ENCODE measurements at regions not wholly inside any gene's neighbourhood (a gene's known extent, or its start where the extent isn't known, plus 50 kb on each side); places are given as distances from the start of the nearest gene placed in this dataset.

GRCh38 chr3:139202226-139202958 is 141.4 kb upstream of the MRPS22 start:
- Histone ChIP-seq H3K4me2 (ENCODE audit: low read length) (peak overlapping the region; percentile 54), H3F3A (ENCODE audit: low read length, unreplicated experiment) (no peaks in the 10 kb centered on the region), H3K79me2 (ENCODE audit: low read length) (no peaks in the 10 kb centered on the region), H3K4me1 (ENCODE audit: insufficient read depth, low read length) (no peaks in the 10 kb centered on the region), H2AFZ (ENCODE audit: low read length) (peak overlapping the region; percentile 55), H3K9me3 (ENCODE audit: low read length) (no peaks in the 10 kb centered on the region), H3K36me3 (ENCODE audit: low read depth, low read length) (no peaks in the 10 kb centered on the region), H3K9me2 (replicated peaks; ENCODE audit: low read length) (no peaks in the 10 kb centered on the region), H3K27me3 (ENCODE audit: low read length) (no peaks in the 10 kb centered on the region), H3K4me3 (ENCODE audit: low read length) (no peak overlapping the region), H3K27ac (ENCODE audit: low read length) (no peak overlapping the region), H4K20me1 (ENCODE audit: low read length) (no peaks in the 10 kb centered on the region), H3K9ac (ENCODE audit: low read length) (no peak overlapping the region)
- DNase-seq, result peak; percentile 66
- TF ChIP-seq CTCF (conservative IDR thresholded peaks at IDR 0.05; ENCODE audit: low read depth, low read length) (peak; percentile 57), EZH2phosphoT487 (IDR thresholded peaks at IDR 0.05; ENCODE audit: borderline replicate concordance, low read length) (no peak)
- ATAC-seq, result peak; percentile 87
- ChIA-PET POLR2A (ENCODE audit: unreplicated experiment) (no interaction called here), CTCF (no interaction called here)
- intact Hi-C loops (cut with micrococcal nuclease), result loop anchor here (2.0 kb wide), 1 partner anchor 92 kb away; no protein-coding TSS in a partner anchor
- BruUV-seq (replicated peaks), result no TSS peak

GRCh38 chr3:139202959-139203349 is 140.9 kb upstream of the MRPS22 start:
- ATAC-seq (no peak), DNase-seq (no peak)
- Histone ChIP-seq H3K9me2 (replicated peaks; ENCODE audit: low read length) (no peaks in the 10 kb centered on the region), H3K9ac (ENCODE audit: low read length) (no peak overlapping the region), H3K4me3 (ENCODE audit: low read length) (no peak overlapping the region), H3K27me3 (ENCODE audit: low read length) (no peaks in the 10 kb centered on the region), H2AFZ (ENCODE audit: low read length) (no peak overlapping the region), H3K27ac (ENCODE audit: low read length) (no peak overlapping the region), H4K20me1 (ENCODE audit: low read length) (no peaks in the 10 kb centered on the region), H3F3A (ENCODE audit: low read length, unreplicated experiment) (no peaks in the 10 kb centered on the region), H3K9me3 (ENCODE audit: low read length) (no peaks in the 10 kb centered on the region), H3K4me1 (ENCODE audit: insufficient read depth, low read length) (no peaks in the 10 kb centered on the region), H3K4me2 (ENCODE audit: low read length) (no peak overlapping the region), H3K79me2 (ENCODE audit: low read length) (no peaks in the 10 kb centered on the region), H3K36me3 (ENCODE audit: low read depth, low read length) (no peaks in the 10 kb centered on the region)
- intact Hi-C loops (cut with micrococcal nuclease), result loop anchor here (2.0 kb wide), 1 partner anchor 92 kb away; no protein-coding TSS in a partner anchor
- ChIA-PET CTCF (no interaction called here), POLR2A (ENCODE audit: unreplicated experiment) (no interaction called here)
- TF ChIP-seq CTCF (conservative IDR thresholded peaks at IDR 0.05; ENCODE audit: low read depth, low read length) (no peak), EZH2phosphoT487 (IDR thresholded peaks at IDR 0.05; ENCODE audit: borderline replicate concordance, low read length) (no peak), EZH2 (IDR thresholded peaks at IDR 0.05; ENCODE audit: low read length, unreplicated experiment) (no peak)
- no TSS peak for BruUV-seq (replicated peaks)

- Histone ChIP-seq H3K79me2 (ENCODE audit: low read length) (no peaks in the 10 kb centered on the region), H4K20me1 (ENCODE audit: low read length) (no peaks in the 10 kb centered on the region), H3K9ac (ENCODE audit: low read length) (no peak overlapping the region), H3F3A (ENCODE audit: low read length, unreplicated experiment) (no peaks in the 10 kb centered on the region), H3K9me2 (replicated peaks; ENCODE audit: low read length) (no peaks in the 10 kb centered on the region), H3K4me3 (ENCODE audit: low read length) (no peak overlapping the region), H2AFZ (ENCODE audit: low read length) (no peak overlapping the region), H3K4me2 (ENCODE audit: low read length) (no peak overlapping the region), H3K9me3 (ENCODE audit: low read length) (no peaks in the 10 kb centered on the region), H3K36me3 (ENCODE audit: low read depth, low read length) (no peaks in the 10 kb centered on the region), H3K4me1 (ENCODE audit: insufficient read depth, low read length) (no peaks in the 10 kb centered on the region), H3K27ac (ENCODE audit: low read length) (no peak overlapping the region), H3K27me3 (ENCODE audit: low read length) (no peaks in the 10 kb centered on the region)
- BruUV-seq (replicated peaks), result no TSS peak
- intact Hi-C loops (cut with micrococcal nuclease), result loop anchor here (2.0 kb wide), 1 partner anchor 93 kb away; no protein-coding TSS in a partner anchor
- ATAC-seq, result no peak
- no peak for DNase-seq
- CTCF ChIA-PET, result no interaction called here
- POLR2A ChIA-PET (ENCODE audit: unreplicated experiment), result no interaction called here
- TF ChIP-seq EZH2phosphoT487 (IDR thresholded peaks at IDR 0.05; ENCODE audit: borderline replicate concordance, low read length) (no peak), CTCF (conservative IDR thresholded peaks at IDR 0.05; ENCODE audit: low read depth, low read length) (no peak), EZH2 (IDR thresholded peaks at IDR 0.05; ENCODE audit: low read length, unreplicated experiment) (no peak)
Measured at GRCh38 chr3:139203752-139204151, 140.1 kb upstream of the MRPS22 start.
